ENCODE measurements at regions not wholly inside any gene's neighbourhood (a gene's known extent, or its start where the extent isn't known, plus 50 kb on each side); places are given as distances from the start of the nearest gene placed in this dataset.
A peak's percentile ranks its signal among the peaks of the same experiment; 100 is the strongest.

GRCh38 chr2:166610180-166610912 lies 116.3 kb upstream of the SCN7A start:
- Histone ChIP-seq H3K36me3 (no peaks in the 10 kb centered on the region), H3K4me1 (replicated peaks) (no peaks in the 10 kb centered on the region), H3K9me3 (replicated peaks) (no peaks in the 10 kb centered on the region), H3K27ac (no peak overlapping the region), H3K27me3 (replicated peaks) (no peaks in the 10 kb centered on the region), H3K4me3 (no peak overlapping the region)
- no peak for DNase-seq (ENCODE audit: low read depth in 1 of 2, low spot score in 2 of 2)

GRCh38 chr2:166609183-166609959 lies 115.3 kb upstream of the SCN7A start:
- H3K9me3 ChIP-seq (replicated peaks) = no peaks in the 10 kb centered on the region
- H3K27me3 ChIP-seq (replicated peaks) = no peaks in the 10 kb centered on the region
- no peak for DNase-seq (ENCODE audit: low read depth in 1 of 2, low spot score in 2 of 2)
- no peaks in the 10 kb centered on the region for H3K4me1 ChIP-seq (replicated peaks)
- no peaks in the 10 kb centered on the region for H3K36me3 ChIP-seq
- no peak overlapping the region for H3K4me3 ChIP-seq
- H3K27ac ChIP-seq = no peak overlapping the region

GRCh38 chr2:166607880-166608279 lies 113.8 kb upstream of the SCN7A start:
- no peaks in the 10 kb centered on the region for H3K27me3 ChIP-seq (replicated peaks)
- H3K4me1 ChIP-seq (replicated peaks) = no peaks in the 10 kb centered on the region
- no peak overlapping the region for H3K27ac ChIP-seq
- H3K4me3 ChIP-seq = no peak overlapping the region
- DNase-seq (ENCODE audit: low read depth in 1 of 2, low spot score in 2 of 2) = no peak
- no peaks in the 10 kb centered on the region for H3K9me3 ChIP-seq (replicated peaks)
- no peaks in the 10 kb centered on the region for H3K36me3 ChIP-seq

GRCh38 chr2:166593403-166593802 lies 99.4 kb upstream of the SCN7A start:
- DNase-seq (ENCODE audit: low read depth in 1 of 2, low spot score in 2 of 2) = peak in 1 of 2 experiments; percentile 25
- Histone ChIP-seq H3K36me3 (no peaks in the 10 kb centered on the region), H3K9me3 (replicated peaks) (no peaks in the 10 kb centered on the region), H3K4me1 (replicated peaks) (peaks cover 22% of the 10 kb centered on the region), H3K4me3 (no peak overlapping the region), H3K27me3 (replicated peaks) (no peaks in the 10 kb centered on the region), H3K27ac (peak overlapping the region; percentile 72)

- no peak for DNase-seq (ENCODE audit: low read depth in 1 of 2, low spot score in 2 of 2)
- peaks cover 22% of the 10 kb centered on the region for H3K4me1 ChIP-seq (replicated peaks)
- H3K9me3 ChIP-seq (replicated peaks) = no peaks in the 10 kb centered on the region
- no peak overlapping the region for H3K4me3 ChIP-seq
- H3K36me3 ChIP-seq = no peaks in the 10 kb centered on the region
- no peaks in the 10 kb centered on the region for H3K27me3 ChIP-seq (replicated peaks)
- H3K27ac ChIP-seq = peak overlapping the region; percentile 72
These were observed 98.7 kb upstream of the SCN7A start for GRCh38 chr2:166592750-166593149.

- no peak overlapping the region for H3K4me3 ChIP-seq
These were observed 97.2 kb upstream of the SCN7A start for GRCh38 chr2:166591226-166591625.

GRCh38 chr2:166573391-166573790 lies 79.3 kb upstream of the SCN7A start:
- Histone ChIP-seq H3K4me1 (replicated peaks) (peaks cover 6% of the 10 kb centered on the region; the same call in 1 of the 2 replicates), H3K4me3 (no peak overlapping the region), H3K9me3 (replicated peaks) (no peaks in the 10 kb centered on the region), H3K36me3 (no peaks in the 10 kb centered on the region), H3K27ac (no peak overlapping the region), H3K27me3 (replicated peaks) (no peaks in the 10 kb centered on the region)
- peak in 1 of 2 experiments; percentile 30 for DNase-seq (ENCODE audit: low read depth in 1 of 2, low spot score in 2 of 2)

More at GRCh38 chr2:166591226-166591625, 97.2 kb upstream of the SCN7A start:
- peaks cover 22% of the 10 kb centered on the region for H3K4me1 ChIP-seq (replicated peaks)
- no peaks in the 10 kb centered on the region for H3K9me3 ChIP-seq (replicated peaks)
- H3K27ac ChIP-seq = no peak overlapping the region
- no peaks in the 10 kb centered on the region for H3K36me3 ChIP-seq
- no peak for DNase-seq (ENCODE audit: low read depth in 1 of 2, low spot score in 2 of 2)
- no peaks in the 10 kb centered on the region for H3K27me3 ChIP-seq (replicated peaks)

- H3K27me3 ChIP-seq (replicated peaks) = no peaks in the 10 kb centered on the region
- H3K4me3 ChIP-seq = no peak overlapping the region
- no peaks in the 10 kb centered on the region for H3K36me3 ChIP-seq
- no peak overlapping the region for H3K27ac ChIP-seq
- DNase-seq (ENCODE audit: low read depth in 1 of 2, low spot score in 2 of 2) = no peak
- no peaks in the 10 kb centered on the region for H3K9me3 ChIP-seq (replicated peaks)
- peaks cover 6% of the 10 kb centered on the region; the same call in 1 of the 2 replicates for H3K4me1 ChIP-seq (replicated peaks)
These were observed 78.9 kb upstream of the SCN7A start for GRCh38 chr2:166572937-166573336.

- Histone ChIP-seq H3K27me3 (replicated peaks) (no peaks in the 10 kb centered on the region), H3K4me3 (no peak overlapping the region), H3K36me3 (no peaks in the 10 kb centered on the region), H3K27ac (no peak overlapping the region), H3K4me1 (replicated peaks) (peaks cover under 1% of the 10 kb centered on the region; the same call in 1 of the 2 replicates), H3K9me3 (replicated peaks) (no peaks in the 10 kb centered on the region)
- no peak for DNase-seq (ENCODE audit: low read depth in 1 of 2, low spot score in 2 of 2)
These were observed 74.4 kb upstream of the SCN7A start for GRCh38 chr2:166568409-166568808.

GRCh38 chr2:166565501-166565900 lies 71.5 kb upstream of the SCN7A start:
- no peak overlapping the region for H3K4me3 ChIP-seq
- H3K36me3 ChIP-seq = no peaks in the 10 kb centered on the region
- no peaks in the 10 kb centered on the region for H3K27me3 ChIP-seq (replicated peaks)
- no peak overlapping the region for H3K27ac ChIP-seq
- no peaks in the 10 kb centered on the region for H3K4me1 ChIP-seq (replicated peaks)
- H3K9me3 ChIP-seq (replicated peaks) = no peaks in the 10 kb centered on the region
- no peak for DNase-seq (ENCODE audit: low read depth in 1 of 2, low spot score in 2 of 2)

GRCh38 chr2:166563894-166564293 lies 69.8 kb upstream of the SCN7A start:
- DNase-seq (ENCODE audit: low read depth in 1 of 2, low spot score in 2 of 2) = no peak
- H3K27me3 ChIP-seq (replicated peaks) = no peaks in the 10 kb centered on the region
- no peak overlapping the region for H3K27ac ChIP-seq
- H3K36me3 ChIP-seq = no peaks in the 10 kb centered on the region
- H3K9me3 ChIP-seq (replicated peaks) = no peaks in the 10 kb centered on the region
- H3K4me3 ChIP-seq = no peak overlapping the region
- H3K4me1 ChIP-seq (replicated peaks) = no peaks in the 10 kb centered on the region

GRCh38 chr2:166560022-166560421 lies 66.0 kb upstream of the SCN7A start:
- Histone ChIP-seq H3K4me3 (no peak overlapping the region), H3K4me1 (replicated peaks) (no peaks in the 10 kb centered on the region), H3K36me3 (no peaks in the 10 kb centered on the region), H3K27me3 (replicated peaks) (no peaks in the 10 kb centered on the region), H3K27ac (no peak overlapping the region), H3K9me3 (replicated peaks) (no peaks in the 10 kb centered on the region)
- DNase-seq (ENCODE audit: low read depth in 1 of 2, low spot score in 2 of 2) = no peak

GRCh38 chr2:166550923-166551322 lies 56.9 kb upstream of the SCN7A start:
- DNase-seq (ENCODE audit: low read depth in 1 of 2, low spot score in 2 of 2) = no peak
- Histone ChIP-seq H3K4me1 (replicated peaks) (no peaks in the 10 kb centered on the region), H3K36me3 (no peaks in the 10 kb centered on the region), H3K27ac (no peak overlapping the region), H3K9me3 (replicated peaks) (no peaks in the 10 kb centered on the region), H3K27me3 (replicated peaks) (no peaks in the 10 kb centered on the region), H3K4me3 (no peak overlapping the region)

- Histone ChIP-seq H3K27ac (no peak overlapping the region), H3K4me1 (replicated peaks) (no peaks in the 10 kb centered on the region), H3K9me3 (replicated peaks) (no peaks in the 10 kb centered on the region), H3K36me3 (no peaks in the 10 kb centered on the region), H3K27me3 (replicated peaks) (no peaks in the 10 kb centered on the region), H3K4me3 (no peak overlapping the region)
- no peak for DNase-seq (ENCODE audit: low read depth in 1 of 2, low spot score in 2 of 2)
These were observed 51.4 kb upstream of the SCN7A start for GRCh38 chr2:166545473-166545872.

All from SJSA1 (cell line).